HepG2 (cell line): ENCODE measurements at regions not wholly inside any gene's neighbourhood (a gene's known extent, or its start where the extent isn't known, plus 50 kb on each side); places are given as distances from the start of the nearest gene placed in this dataset.

Source experiments
- ATAD3A ChIP-seq: sonication (generic); formaldehyde crosslinking; IDR thresholded peaks from 2 replicates; pipeline ENCODE4 v1.4.0; 2020; ENCODE audit warnings: missing genetic modification reagents
- ATRX ChIP-seq: sonication (generic); formaldehyde crosslinking; IDR thresholded peaks from 2 replicates; pipeline ENCODE4 v1.4.0; 2020; ENCODE audit warnings: missing genetic modification reagents, borderline replicate concordance
- CHCHD3 ChIP-seq: sonication (generic); formaldehyde crosslinking; IDR thresholded peaks from 2 replicates; pipeline ENCODE4 v1.8.0; 2022; ENCODE audit warnings: mild to moderate bottlenecking, missing genetic modification reagents, moderate library complexity
- FLYWCH1 ChIP-seq: sonication (generic); formaldehyde crosslinking; IDR thresholded peaks from 2 replicates; pipeline ENCODE4 v1.8.1; 2023; ENCODE audit warnings: mild to moderate bottlenecking, missing genetic modification reagents
- FOXA3 ChIP-seq: IDR thresholded peaks from 2 replicates; pipeline ENCODE4 v1.6.1; 2016; ENCODE audit warnings: missing genetic modification reagents, missing compliant biosample characterization
- HMGXB3 ChIP-seq: sonication (generic); formaldehyde crosslinking; IDR thresholded peaks from 2 replicates; pipeline ENCODE4 v1.4.0; 2020; ENCODE audit warnings: missing genetic modification reagents, borderline replicate concordance
- IRX3 ChIP-seq: sonication (generic); formaldehyde crosslinking; IDR thresholded peaks from 2 replicates; pipeline ENCODE4 v1.8.1; 2023; ENCODE audit warnings: mild to moderate bottlenecking, low read depth, missing genetic modification reagents, borderline replicate concordance
- MEIS2 ChIP-seq: sonication (generic); formaldehyde crosslinking; IDR thresholded peaks from 2 replicates; pipeline ENCODE4 v1.9.0; 2021; ENCODE audit warnings: mild to moderate bottlenecking, missing genetic modification reagents
- NCOA5 ChIP-seq: sonication (generic); formaldehyde crosslinking; IDR thresholded peaks from 2 replicates; pipeline ENCODE4 v1.4.0; 2020; ENCODE audit warnings: missing genetic modification reagents
- NR2F1 ChIP-seq, 2 experiments: fragments of 450-650 bp in 1 of 2; formaldehyde crosslinking in 1 of 2; IDR thresholded peaks; 2 replicates each; pipeline versions ENCODE4 v1.5.0 to v1.6.1; 2016 to 2020; ENCODE audit warnings: mild to moderate bottlenecking in 1 of 2, missing compliant biosample characterization in 1 of 2, missing genetic modification reagents in 1 of 2, moderate library complexity in 1 of 2
- PATZ1 ChIP-seq: sonication (generic); formaldehyde crosslinking; IDR thresholded peaks from 2 replicates; pipeline ENCODE4 v1.4.0; 2020; ENCODE audit warnings: missing genetic modification reagents
- PAXIP1 ChIP-seq: sonication (generic); formaldehyde crosslinking; conservative IDR thresholded peaks from 2 replicates; pipeline ENCODE4 v1.4.0; 2020; ENCODE audit warnings: mild to moderate bottlenecking, missing genetic modification reagents, moderate library complexity
- POLR2G ChIP-seq: fragments of 200-400 bp; formaldehyde crosslinking; IDR thresholded peaks from 2 replicates; pipeline ENCODE4 v1.6.1; 2018; ENCODE audit warnings: mild to moderate bottlenecking, low read depth, low read length, moderate library complexity
- SIN3B ChIP-seq: fragments of 150-350 bp; IDR thresholded peaks from 2 replicates; pipeline ENCODE4 v1.6.1; 2014; ENCODE audit warnings: low read length
- TGIF2 ChIP-seq: IDR thresholded peaks from 2 replicates; pipeline ENCODE4 v1.6.1; 2016; ENCODE audit warnings: control low read depth, missing compliant biosample characterization
- XRCC5 ChIP-seq: fragments of 200-400 bp; formaldehyde crosslinking; optimal IDR thresholded peaks from 2 replicates; pipeline ENCODE3; 2017; ENCODE audit warnings: mild to moderate bottlenecking, low read length
- ZC3H13 ChIP-seq: sonication (generic); formaldehyde crosslinking; IDR thresholded peaks from 2 replicates; pipeline ENCODE4 v1.8.1; 2023; ENCODE audit warnings: mild to moderate bottlenecking, missing genetic modification reagents, moderate library complexity
- ZNF234 ChIP-seq: sonication (generic); formaldehyde crosslinking; conservative IDR thresholded peaks from 2 replicates; pipeline ENCODE4 v1.5.1; 2020; ENCODE audit warnings: mild to moderate bottlenecking, missing genetic modification reagents
- ZNF33B ChIP-seq: sonication (generic); formaldehyde crosslinking; IDR thresholded peaks from 2 replicates; pipeline ENCODE4 v1.5.1; 2020; ENCODE audit warnings: mild to moderate bottlenecking, missing genetic modification reagents
- ZNF367 ChIP-seq: sonication (generic); formaldehyde crosslinking; IDR thresholded peaks from 2 replicates; pipeline ENCODE4 v1.4.0; 2020; ENCODE audit warnings: missing genetic modification reagents, borderline replicate concordance
- ZNF577 ChIP-seq: sonication (generic); formaldehyde crosslinking; IDR thresholded peaks from 2 replicates; pipeline ENCODE4 v1.4.0; 2020; ENCODE audit warnings: mild to moderate bottlenecking, low read depth, missing genetic modification reagents, borderline replicate concordance

- TF ChIP-seq PAXIP1 (CRISPR knock-in tag) (no peak), ATAD3A (CRISPR knock-in tag) (no peak), TGIF2 (CRISPR knock-in tag) (peak; percentile 59; the same call in 1 of the 2 replicates), FOXA3 (CRISPR knock-in tag) (0 out of 2 replicates have a peak, but pooled peaks have one; percentile 14), XRCC5 (no peak), NR2F1 (CRISPR knock-in tag; IDR thresholded peaks at IDR 0.05) (no peak), FLYWCH1 (CRISPR knock-in tag) (no peak), ATRX (CRISPR knock-in tag) (no peak), IRX3 (CRISPR knock-in tag) (no peak), ZNF234 (CRISPR knock-in tag) (no peak), ZNF577 (no peak), POLR2G (no peak), PATZ1 (no peak), MEIS2 (CRISPR knock-in tag) (no peak), ZNF33B (CRISPR knock-in tag) (no peak), NCOA5 (CRISPR knock-in tag) (no peak), ZNF367 (CRISPR knock-in tag) (no peak), SIN3B (no peak), ZC3H13 (CRISPR knock-in tag) (no peak), CHCHD3 (CRISPR knock-in tag) (no peak), HMGXB3 (CRISPR knock-in tag) (peak; percentile 62; the same call in 1 of the 2 replicates)
These were observed 403.0 kb upstream of the ONECUT1 start (continued) for GRCh38 chr15:53193149-53193548.
